ENCODE measurements at regions not wholly inside any gene's neighbourhood (a gene's known extent, or its start where the extent isn't known, plus 50 kb on each side); places are given as distances from the start of the nearest gene placed in this dataset.

DNA sequence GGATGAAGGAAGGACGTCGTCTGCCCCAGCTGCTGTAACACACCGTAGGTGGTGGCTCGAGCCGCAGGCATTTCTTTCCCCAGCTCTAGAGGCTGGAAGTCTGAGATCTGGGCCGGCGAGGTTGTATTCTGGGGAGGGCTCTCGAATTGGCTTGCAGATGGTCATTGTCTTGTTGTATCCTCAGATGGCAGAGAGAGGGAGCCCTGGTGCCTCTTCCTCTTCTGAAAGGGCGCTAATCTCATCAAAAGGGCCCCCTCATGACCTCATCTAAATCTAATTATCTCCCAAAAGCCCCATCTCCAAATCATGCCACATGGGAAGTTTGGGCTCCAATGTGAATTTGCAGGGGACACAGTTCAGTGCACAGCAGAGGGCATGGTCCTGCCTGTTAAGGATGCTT is 109.0 kb downstream of the SIK1 start:
- DNase-seq (ENCODE audit: low spot score), result no peak

DNA sequence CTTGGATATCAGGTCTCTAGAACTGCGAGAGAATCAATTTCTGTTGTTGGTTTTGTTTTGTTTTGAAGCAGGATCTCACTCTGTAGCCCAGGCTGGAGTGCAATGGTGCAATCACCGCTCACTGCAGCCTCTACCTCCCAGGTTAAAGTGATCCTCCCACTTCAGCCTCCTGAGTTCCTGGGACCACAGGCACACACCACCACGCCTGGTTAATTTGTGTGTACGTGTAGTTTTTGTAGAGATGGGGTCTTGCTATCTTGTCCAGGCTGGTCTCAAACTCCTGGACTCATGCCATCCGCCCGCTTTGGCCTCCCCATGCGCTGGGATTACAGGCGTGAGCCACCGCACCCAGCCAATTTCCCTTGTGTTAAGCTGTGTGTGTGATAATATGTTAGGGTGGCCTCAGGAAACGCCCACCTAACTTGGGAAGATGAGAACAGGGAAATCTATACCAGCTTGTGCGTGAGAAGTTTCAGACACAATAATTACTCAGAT is 109.6 kb downstream of the SIK1 start:
- no peak for DNase-seq (ENCODE audit: low spot score)

DNA sequence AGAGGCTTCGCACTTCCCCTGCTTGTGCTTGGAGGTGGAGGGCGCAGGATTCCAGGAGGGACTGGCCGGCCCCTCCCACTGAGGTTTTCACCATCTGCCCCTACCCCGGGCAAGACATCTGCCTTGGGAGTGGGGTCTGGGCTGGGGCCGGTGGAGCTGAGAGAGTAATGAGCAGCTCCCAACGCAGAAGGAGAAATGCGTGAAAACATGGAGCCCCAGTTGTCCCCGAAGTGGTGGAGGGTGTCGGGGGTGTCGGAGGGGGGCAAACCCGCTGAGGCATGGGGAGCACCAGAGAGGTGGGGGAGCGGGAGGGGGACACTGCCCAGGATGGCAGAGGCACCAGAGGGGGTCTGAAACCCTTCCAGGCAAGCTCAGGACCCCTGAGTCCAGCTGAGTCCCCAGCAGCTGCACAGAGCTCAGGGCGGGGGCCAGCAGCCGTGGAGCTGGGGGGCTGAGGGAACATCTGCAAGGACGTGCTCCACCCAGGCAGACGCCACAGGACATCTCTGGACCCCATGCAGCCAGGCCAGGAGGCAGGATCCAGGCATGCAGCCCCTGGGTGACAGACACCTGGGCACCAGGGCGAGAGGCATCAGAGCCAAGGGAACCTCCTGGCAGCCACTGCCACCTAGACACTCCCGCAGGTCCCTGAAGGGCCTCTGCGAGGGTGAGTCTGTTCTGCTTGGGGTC is 110.6 kb downstream of the SIK1 start:
- no peak for DNase-seq (ENCODE audit: low spot score)

DNA sequence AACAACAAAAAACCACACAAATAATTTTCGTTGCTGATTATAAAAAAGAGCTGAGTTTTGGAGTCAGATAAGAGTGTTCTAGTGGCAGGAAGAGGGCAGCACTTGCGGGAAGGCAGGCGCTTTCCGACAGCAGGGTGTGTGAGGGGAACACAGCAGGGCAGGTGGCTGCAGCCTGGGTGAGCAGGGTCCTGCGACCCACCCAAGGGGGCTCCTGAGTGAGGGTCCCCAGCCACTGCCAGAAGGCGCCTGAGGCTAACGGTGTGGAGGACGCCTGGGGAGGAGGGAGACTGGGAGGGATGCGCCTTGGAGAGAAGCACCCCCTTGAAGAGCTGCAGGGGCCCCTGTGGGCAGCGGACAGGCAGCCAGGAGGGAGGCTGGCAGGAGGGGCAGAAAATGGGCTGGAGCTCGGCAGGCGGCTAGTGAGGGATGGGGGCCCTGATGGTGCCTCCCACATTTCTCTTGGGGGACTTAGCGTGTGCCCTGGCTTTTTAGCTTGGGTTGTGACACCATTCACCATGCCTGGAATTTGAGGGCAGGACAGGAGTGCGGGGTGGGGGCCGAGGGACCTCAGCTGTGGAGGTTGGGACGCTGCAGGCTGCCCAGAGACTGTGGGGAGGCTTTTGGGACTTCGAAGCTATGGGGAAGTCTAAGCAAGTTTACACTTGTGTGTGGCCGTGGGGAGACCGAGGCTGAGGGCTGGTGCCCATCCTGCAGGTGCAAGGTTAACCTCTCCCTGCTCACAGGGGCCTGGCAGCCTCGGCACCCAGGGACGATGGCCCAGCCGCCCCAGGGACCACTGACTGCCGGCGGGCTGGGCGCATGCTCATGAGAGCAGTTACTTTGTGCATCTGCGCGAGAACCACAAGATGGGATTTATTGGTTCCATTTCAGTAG is 111.4 kb downstream of the SIK1 start:
- no peak for DNase-seq (ENCODE audit: low spot score)

DNA sequence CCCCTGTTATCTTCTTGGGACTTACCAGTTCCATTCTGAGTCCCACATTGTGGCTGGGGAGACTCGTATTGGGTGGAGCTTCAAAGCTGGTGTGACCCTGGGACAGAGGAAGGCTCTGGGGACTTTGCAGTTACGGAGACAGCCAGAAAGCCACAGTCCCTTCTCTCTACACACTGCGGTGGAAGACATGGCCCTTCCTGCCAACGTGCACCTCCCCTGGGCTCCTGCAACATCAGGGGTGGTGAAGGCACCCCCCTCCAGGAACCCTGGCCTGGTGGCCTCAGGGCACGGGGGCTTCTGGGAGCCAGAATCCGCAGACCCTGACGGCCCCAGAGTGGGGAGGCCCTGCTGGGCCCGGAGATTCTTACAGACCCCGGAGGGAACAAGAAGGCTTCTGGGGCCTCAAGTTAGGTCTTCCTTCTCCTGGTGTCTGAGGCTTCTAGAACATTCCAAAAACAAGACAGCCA is 113.0 kb downstream of the SIK1 start:
- no peak for DNase-seq (ENCODE audit: low spot score)

DNA sequence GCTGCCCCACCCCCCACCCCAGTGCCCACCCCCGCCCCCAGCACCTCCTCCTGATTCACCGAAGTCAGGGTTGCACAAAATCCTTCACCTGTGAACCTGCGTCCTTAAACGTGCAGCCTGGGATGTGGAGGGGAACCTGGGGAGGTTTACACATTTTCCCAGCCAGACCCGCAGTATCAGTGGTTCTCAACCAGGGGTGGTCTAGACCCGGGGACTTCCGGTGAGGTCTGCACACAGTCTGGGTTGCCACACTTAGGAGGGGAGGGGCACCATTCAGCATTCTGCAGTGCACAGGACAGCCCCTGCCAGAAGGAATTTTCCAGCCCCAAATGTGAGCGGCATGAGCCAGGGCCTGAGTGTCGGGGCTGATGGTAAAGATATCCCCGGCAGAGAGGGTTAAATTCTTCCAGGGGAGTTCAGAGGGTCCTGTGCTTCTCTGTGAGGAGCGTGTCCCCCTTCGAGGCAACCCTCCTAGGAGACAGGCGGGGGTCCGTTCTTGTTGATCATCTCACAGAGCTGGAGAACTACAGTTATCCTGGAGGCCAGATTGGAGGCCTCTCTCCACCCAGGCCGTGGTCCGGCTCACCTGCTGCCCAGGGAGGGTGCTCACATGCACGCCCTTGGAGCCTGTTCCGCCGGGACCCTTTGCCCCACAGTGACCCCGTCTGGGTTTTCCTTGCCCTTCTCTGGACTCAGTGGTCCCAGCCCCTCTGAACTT is 113.6 kb downstream of the SIK1 start:
- no peak for DNase-seq (ENCODE audit: low spot score)

DNA sequence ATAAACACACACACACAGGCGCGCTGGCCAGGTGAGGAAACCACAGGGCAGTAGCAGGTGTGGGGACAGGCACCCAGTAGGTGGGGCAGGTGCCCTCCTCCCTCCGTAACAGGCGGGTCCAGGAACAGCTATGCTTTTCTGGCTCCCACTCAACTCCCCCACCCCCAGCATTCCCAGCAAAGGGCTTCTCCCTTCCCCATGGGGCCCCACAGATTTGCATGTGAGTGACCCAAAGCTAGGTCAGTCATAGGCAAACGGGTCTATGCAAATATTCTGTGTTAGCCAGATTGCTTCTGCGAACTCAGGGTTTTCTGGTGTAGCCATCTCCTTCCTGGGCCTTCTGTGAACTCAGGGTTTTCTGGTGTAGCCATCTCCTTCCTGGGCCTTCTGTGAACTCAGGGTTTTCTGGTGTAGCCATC is 114.2 kb downstream of the SIK1 start:
- no peak for DNase-seq (ENCODE audit: low spot score)

DNA sequence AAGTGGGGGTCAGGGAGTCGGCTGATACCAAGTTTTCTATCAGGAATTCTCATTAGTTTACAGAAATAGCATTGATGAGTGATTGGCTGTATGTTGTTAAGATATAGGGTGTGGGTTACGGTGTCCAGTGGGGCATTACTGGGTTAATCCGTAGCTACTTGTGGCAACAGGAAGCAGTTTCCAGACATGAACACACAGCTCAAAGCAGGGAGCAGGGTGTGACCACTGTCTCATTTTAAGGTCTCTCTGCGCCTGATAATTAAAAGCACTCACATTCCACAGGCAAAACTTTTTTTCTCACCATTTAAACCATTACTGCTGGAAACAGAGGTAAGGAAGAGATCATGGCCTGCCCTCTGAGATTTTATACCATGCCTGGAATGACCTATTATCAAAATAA is 114.9 kb downstream of the SIK1 start:
- no peak for DNase-seq (ENCODE audit: low spot score)

DNA sequence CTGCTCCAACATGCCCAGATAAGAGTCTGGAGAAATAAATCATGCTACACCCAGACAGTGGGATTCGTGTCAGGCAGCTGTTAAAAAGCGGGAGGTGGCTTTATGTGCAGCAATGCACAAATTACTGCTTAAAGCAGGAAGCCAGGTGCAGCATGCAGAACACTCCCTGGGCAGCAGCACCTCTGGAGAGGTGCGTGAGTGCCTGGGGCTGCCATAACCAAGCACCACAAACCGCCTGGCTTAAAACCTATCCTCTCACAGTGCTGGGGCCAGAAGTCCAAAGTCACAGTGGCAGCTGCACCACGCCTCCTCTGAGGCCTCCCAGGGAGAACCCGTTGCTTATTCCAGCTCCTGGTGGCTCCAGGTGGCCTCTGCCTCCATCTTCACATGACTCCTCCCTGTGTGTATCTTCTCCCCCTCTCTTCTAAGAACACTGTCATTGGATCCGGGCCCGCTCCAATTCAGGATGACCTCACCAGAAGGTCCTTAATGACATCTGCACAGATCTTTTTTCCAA is 115.6 kb downstream of the SIK1 start:
- DNase-seq (ENCODE audit: low spot score), result no peak

DNA sequence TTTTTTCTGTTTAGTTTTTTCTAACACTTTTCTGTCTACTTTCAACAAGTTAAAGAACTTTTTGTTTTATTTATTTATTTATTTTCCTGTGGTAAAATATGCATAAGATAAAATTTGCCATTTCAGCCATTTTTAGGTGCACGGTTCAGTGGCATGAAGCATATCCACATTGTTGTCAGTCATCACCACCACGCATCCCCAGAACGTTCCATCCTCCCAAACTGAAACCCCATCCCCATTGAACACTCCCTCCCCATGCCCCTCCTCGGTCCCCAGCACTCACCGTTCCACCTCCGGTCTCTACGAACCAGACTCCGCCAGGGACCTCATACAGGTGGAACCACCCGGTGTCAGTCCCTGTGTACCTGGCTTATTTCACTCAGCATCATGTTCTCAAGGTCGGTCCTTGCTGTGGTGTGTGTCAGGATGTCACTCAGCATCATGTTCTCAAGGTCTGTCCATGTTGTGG is 118.1 kb downstream of the SIK1 start:
- no peak for DNase-seq (ENCODE audit: low spot score)

- DNase-seq (ENCODE audit: low spot score), result no peak
Measured at GRCh38 chr21:43308101-43308814, 118.7 kb downstream of the SIK1 start.

GRCh38 chr21:43307677-43308070 is 119.3 kb downstream of the SIK1 start:
- no peak for DNase-seq (ENCODE audit: low spot score)

DNA sequence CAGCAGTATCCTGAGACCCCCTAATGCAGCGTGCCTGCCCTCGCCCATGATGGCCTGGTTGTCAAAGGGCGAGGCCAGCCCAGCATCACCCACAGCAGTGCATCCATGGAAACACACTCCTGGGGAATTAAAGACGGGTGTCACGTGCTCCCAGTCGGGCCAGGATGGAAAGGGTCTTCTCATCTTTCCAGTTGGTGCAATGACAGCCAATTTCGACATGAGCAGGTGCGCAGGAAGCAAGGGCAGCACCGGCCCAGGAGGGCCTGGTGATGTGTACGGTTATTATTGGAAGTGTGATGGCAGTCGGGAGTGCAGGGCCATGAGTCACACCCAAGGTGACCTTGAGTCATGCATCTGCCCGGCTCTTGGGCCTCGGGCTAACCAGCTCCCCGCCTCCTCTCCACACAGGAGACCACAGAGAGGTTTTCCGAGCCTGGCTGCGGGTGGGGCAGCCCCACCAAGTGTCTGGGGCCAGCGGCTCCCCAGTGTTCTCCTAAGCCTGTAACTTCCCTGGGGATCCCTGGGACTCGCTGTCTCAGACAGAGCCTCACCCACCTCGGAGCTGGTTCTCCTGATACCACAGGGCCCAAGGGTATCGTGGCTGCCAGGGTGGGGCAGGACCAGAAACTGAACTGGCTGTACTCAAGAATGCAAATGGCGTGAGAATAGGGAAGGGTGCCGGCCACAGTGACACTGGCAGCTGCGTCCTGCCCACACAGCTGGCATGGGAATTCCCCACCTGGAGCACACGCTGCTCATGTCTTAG is 119.8 kb downstream of the SIK1 start:
- DNase-seq (ENCODE audit: low spot score), result no peak

GRCh38 chr21:43306391-43306790 is 120.5 kb downstream of the SIK1 start:
- no peak for DNase-seq (ENCODE audit: low spot score)

- no peak for DNase-seq (ENCODE audit: low spot score)
Measured at GRCh38 chr21:43305811-43306311, 121.1 kb downstream of the SIK1 start.

- no peak for DNase-seq (ENCODE audit: low spot score)
Measured at GRCh38 chr21:43305336-43305665, 121.6 kb downstream of the SIK1 start.

GRCh38 chr21:43304621-43305335 is 122.2 kb downstream of the SIK1 start:
- no peak for DNase-seq (ENCODE audit: low spot score)

- no peak for DNase-seq (ENCODE audit: low spot score)
Measured at GRCh38 chr21:43304206-43304605, 122.7 kb downstream of the SIK1 start.

DNA sequence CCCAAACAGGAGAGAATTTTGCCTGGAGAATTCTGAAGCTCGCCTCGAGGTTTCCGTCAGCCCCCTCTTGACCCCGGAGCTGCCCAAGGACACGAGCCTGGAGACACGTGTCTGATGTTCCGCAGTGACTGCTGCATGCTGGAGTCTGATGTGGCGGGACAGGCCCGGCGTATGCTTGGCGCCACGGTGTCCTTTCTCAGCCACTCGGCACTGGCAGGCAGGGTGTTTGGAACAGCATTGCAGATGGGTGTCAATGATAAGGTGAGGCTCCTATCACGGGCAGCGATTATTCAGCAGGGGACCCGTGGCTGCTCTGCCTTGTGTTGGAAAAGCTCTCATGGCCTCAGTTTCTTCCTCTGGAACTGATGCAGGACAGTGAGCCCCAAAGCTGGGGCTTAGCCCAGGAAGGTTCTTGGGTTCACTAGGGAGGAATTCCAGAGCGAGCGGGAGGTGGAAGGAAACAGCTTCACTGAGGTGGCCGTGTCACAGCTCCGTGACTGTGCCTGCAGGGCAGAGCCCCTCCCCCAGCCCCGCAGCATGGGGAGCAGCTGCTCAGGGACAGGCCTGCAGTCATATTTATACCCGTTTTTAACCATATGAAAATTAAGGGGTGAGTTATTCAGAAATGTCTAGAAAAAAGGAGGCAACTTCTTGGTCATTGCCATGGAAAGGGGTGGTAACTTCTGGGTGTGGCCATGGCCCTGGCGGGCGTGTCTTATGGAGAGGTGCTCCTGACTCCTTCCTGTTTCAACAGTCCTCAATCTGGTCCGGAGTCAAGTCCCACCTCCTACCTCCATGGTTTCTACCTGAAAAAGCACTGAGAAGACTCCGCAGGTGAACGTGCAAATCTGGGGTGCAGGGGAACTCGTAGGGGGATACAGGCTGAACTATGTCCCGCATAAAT is 123.4 kb downstream of the SIK1 start:
- no peak for DNase-seq (ENCODE audit: low spot score)

All from cerebellar cortex (tissue), 1 donor.